Hepatocyte (in vitro differentiated cells): ENCODE measurements at regions not wholly inside any gene's neighbourhood (a gene's known extent, or its start where the extent isn't known, plus 50 kb on each side); places are given as distances from the start of the nearest gene placed in this dataset.

Experiments used
- CTCF ChIP-seq: fragments of 200-600 bp; sonication (generic); IDR thresholded peaks from 2 replicates; pipeline ENCODE4 v1.5.1; 2016; ENCODE audit warnings: antibody characterized with exemption, mild to moderate bottlenecking; ENCODE audit not compliant: poor library complexity
- EZH2 ChIP-seq: fragments of 200-600 bp; sonication (generic); IDR thresholded peaks from 2 replicates; pipeline ENCODE4 v1.6.1; 2016; ENCODE audit warnings: antibody characterized with exemption, mild to moderate bottlenecking, borderline replicate concordance
- EZH2phosphoT487 ChIP-seq: fragments of 200-600 bp; sonication (generic); IDR thresholded peaks from one replicate; pipeline ENCODE4 v1.6.1; 2018; ENCODE audit warnings: antibody characterized with exemption, mild to moderate bottlenecking, low read depth, moderate library complexity; ENCODE audit not compliant: unreplicated experiment, severe bottlenecking

GRCh38 chr9:14452539-14452938 is 138.6 kb upstream of the NFIB start:
- no peak for TF ChIP-seq CTCF
- TF ChIP-seq EZH2 = no peak
- TF ChIP-seq EZH2phosphoT487 = no peak
